HG03135 (cell line): ENCODE measurements at regions not wholly inside any gene's neighbourhood (a gene's known extent, or its start where the extent isn't known, plus 50 kb on each side); places are given as distances from the start of the nearest gene placed in this dataset.
"Not testable (repeated sequence)": the region's sequence is repeated elsewhere in the genome, so short reads cannot be mapped to it uniquely, and the experiment has no call there.

ENCODE experiments used
- ATAC-seq: cut with Tn5 transposase; IDR thresholded peaks from one replicate; pipeline ENCODE4 v1.9.1; 2021; ENCODE audit warnings: mild to moderate bottlenecking, moderate library complexity; ENCODE audit not compliant: unreplicated experiment

DNA sequence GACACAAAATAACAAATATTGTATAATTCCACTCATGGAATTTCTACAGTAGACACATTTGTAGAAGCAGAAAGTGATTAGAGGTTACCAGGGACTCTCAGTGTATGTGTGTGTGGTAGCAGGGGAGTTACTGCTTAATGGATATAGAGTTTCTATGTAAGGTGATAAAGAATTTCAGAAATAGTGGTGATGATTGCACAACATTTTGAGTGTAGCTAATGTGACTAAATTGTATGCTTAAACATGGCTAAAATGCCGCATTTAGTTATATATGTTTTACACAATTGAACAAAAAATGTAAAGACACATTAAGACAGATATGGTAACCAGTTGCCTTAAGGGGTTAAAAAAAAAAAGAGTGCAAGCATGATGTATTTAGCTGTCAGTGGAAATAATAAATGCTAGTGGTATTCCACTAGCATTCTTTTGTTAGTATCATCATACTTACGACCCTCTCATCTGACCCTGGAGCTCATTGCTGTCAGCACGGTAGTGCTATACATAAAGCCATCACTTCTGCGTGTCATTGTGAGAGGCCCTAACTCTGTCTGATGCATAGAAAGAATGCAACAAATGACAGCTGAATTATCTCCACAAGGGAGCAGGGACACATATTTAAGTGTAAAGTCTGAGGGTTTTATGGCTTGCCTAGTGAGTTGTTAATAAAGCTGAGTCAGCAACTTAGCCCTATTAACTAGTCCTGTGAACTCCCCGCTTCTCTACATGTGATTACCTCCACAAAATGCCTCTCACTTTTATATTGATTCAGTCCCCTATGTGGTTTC is 134.1 kb upstream of the RXFP2 start:
- no peak for ATAC-seq

DNA sequence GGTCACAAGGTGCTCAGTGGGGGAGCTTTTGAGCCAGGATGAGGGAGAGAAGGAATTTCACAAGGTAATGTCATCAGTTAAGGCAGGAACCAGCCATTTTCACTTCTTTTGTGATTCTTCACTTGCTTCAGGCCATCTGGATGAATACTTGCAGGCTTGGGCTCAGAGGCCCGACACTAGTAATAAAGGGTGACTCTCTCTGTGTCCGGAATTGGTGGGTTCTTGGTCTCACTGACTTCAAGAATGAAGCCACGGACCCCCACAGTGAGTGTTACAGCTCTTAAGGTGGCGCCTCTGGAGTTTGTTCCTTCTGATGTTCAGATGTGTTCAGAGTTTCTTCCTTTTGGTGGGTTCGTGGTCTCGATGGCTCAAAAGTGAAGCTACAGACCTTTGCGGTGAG is 131.8 kb upstream of the RXFP2 start:
- not testable (repeated sequence) for ATAC-seq

DNA sequence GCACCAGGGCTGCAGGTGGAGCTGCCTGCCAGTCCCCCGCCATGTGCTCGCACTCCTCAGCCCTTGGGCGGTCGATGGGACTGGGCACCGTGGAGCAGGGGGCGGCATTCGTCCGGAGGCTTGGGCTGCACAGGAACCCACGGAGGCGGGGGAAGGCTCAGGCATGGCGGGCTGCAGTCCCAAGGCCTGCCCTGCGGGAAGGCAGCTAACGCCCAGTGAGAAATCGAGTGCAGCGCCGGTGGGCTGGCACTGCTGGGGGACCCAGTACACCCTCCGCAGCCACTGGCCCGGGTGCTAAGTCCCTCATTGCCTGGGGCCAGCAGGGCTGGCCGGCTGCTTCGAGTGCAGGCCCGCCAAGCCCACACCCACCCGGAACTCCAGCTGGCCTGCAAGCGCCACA is 130.5 kb upstream of the RXFP2 start:
- not testable (repeated sequence) for ATAC-seq

DNA sequence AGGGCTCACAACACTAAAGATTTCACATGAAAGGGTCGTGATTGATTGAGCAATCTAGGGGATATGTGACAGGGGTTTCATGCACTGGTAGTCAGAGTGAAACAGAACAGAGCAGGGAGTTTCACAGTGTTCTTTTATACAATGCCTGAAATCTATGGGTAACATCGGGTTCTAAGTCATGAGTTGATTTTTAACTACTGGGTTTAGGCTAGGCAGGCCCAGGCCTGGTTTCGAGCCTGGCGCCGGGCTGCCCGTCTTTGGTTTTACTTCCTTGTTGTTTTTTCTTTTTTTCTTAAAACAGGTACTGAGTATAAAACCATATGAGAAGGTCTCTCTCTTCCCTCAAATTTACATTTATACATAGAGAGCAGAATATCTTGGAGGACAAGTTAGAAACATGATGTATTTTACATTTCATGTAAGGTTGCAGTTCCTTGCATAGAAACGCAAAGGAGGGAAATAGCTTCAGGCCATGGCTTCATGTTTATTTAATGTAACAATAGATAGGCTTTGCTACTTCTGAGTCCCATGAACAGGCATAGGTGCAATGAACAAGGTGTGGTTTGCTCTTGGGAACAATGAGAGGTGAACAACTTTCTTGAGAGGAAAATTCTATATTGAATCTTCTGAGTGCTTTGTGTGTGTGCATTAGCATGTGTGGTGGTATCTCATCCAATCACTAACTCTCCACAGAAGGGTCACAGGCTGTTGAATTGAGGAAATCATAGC is 128.9 kb upstream of the RXFP2 start:
- ATAC-seq: no peak

- ATAC-seq: no peak
Observed at GRCh38 chr13:31611214-31611613, 128.1 kb upstream of the RXFP2 start.

GRCh38 chr13:31614073-31614472 is 125.3 kb upstream of the RXFP2 start:
- ATAC-seq: no peak

- no peak for ATAC-seq
Observed at GRCh38 chr13:31614704-31615103, 124.6 kb upstream of the RXFP2 start.

DNA sequence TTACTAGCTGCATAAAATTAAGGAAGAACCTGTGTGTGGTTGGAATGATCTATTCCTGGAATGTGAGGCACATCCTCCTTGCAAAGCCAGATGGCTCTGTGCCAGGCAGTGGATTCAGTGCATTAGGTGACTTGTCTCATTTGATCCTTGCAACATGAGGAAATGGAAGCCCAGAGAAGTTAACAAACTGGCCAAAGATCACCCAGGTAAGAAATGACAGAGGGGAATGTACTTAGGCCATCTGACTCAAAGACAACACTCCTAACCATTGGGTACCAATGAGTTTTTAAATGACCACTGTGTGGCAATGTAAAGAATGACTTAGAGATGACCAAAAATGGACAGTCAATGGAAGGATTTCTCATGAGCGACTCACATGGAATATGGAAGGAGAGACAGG is 114.2 kb upstream of the RXFP2 start:
- ATAC-seq: no peak

GRCh38 chr13:31627097-31627845 is 112.1 kb upstream of the RXFP2 start:
- ATAC-seq: no peak

GRCh38 chr13:31629085-31629780 is 110.1 kb upstream of the RXFP2 start:
- ATAC-seq: no peak

DNA sequence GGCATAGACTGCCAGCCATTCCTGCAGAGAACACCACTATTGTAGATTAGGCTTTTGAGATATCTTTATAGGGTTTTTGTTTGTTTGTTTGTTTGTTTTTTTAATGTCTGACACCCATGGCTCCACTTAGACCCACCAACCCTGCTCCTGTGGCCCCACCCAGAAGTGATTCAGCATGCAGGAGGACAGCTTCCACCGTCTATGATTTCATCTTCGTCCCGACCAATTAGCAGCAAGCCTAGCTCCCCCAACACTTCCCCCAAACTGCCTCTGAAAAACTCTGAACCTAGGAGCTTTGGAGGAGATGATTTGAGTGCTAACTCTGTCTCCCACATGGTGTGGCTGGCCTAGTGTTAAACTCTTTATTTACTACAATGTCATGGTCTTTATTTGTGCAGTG is 108.3 kb upstream of the RXFP2 start:
- no peak for ATAC-seq

- no peak for ATAC-seq
Observed at GRCh38 chr13:31631746-31632145, 107.6 kb upstream of the RXFP2 start.

- ATAC-seq: no peak
Observed at GRCh38 chr13:31638577-31638976, 100.7 kb upstream of the RXFP2 start.

DNA sequence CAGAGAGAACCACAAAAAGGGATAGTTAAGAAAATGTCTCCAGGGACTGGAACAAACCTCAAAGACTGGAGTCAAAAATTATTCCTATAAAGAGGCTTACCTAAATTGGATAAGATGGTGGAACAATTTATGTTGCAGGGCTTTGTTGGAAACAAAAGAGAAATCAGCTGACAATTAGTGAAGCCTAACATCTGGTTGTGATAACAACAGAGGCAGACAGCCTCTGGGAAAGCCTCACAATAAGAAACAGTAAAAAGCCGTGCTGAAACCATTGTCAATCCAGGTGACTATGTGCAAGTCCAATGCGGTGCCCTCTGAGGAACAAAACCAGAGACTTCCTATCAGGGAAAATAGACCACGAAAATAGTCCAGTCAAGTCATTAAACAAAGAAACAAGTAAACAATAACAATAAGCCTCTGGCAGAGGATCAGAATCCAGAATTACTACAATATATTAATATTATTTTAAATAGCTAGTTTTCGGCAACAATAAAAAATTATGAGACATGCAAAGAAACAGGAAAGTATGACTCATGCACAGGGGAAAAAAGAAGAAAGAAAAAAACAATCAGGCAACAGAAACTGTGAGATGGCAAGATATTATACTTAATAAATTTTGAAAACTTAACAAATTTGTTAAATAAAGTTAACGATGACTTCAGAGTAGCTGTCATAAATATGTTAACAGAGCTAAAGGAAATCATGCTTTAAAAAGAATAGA is 99.7 kb upstream of the RXFP2 start:
- no peak for ATAC-seq

DNA sequence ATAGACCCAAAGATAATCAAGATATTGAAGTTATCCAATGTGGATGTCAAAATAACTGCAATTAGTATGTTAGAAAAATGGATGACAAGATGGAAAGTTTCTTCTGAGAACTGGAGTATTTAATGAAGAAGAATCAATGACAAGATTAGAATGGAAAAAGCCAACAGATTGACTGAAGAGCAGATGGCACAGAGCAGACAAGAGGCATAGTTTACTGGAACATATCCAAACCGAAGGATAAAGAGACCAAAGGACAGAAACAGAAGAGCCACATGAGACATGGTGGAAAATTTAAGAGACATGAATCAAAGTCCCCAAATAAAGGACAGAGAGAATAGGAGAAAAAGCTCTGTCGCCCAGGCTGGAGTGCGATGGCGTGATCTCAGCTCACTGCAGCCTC is 89.6 kb upstream of the RXFP2 start:
- no peak for ATAC-seq

- no peak for ATAC-seq
Observed at GRCh38 chr13:31653730-31654129, 85.6 kb upstream of the RXFP2 start.

DNA sequence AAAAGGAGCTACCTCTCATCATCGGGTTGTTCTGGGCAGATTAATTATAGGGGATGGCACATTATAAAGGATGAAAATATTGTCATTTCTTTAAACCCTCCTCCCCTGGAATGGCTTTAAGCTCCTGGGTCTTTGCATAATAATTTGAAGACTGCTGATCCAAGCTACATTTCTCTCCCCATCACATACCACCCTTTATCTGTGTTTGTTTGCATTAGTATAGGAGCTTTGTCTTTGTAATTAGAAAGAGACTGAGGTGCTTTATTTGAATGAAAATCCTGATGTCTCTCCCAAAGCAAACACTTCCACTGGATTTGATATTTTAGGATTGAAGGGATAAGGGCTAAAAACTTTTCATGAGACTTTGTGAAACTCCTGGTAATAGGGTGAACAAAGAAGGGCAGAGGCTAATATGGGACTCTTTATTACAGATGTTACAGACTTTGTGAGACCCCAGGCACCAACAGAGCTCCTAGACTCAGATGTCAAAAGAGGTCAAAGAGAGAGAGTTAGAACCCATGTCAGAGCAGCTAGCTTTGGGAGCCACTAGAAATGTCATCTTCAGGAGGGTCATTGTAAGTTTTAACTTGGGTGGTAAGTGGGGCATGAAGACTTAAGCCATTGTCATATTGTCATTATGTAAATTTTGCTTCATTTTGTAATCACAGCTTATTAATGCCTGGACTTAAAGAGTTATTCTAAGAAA is 75.3 kb upstream of the RXFP2 start:
- ATAC-seq: no peak

DNA sequence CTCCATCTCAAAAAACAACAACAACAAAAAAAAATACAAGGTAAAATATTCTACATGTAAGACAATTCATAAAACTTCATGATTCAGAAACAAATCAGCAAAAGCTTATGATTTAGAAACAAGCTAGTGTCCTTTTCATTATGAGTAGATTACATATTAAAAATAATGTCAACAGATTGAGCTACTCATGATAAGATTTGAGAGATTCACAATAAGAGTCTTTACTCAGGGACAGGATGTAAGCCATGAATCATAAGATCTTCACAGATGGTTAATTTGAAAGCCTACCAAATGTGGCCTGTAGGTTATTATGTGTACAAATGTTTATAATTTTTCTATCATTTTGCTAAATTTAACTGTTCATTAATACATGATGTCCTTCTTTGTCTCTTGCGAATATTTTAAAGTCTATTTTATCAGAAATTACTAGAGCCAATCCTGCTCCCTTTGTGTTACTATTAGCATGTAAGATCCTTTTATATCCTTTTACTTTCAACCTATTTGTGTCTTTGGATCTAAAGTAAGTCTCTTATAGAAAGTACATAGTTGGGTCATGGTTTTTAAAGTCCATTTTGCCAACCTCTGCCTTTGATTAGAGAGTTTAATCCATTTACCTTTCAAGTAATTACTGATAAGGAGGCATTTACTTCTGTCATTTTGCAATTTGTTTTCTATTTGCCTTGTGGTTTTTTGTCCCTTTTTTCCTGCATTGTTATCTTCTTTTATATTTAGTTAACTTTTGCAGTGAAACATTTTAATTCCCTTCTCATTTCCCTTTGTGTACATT is 68.3 kb upstream of the RXFP2 start:
- no peak for ATAC-seq

DNA sequence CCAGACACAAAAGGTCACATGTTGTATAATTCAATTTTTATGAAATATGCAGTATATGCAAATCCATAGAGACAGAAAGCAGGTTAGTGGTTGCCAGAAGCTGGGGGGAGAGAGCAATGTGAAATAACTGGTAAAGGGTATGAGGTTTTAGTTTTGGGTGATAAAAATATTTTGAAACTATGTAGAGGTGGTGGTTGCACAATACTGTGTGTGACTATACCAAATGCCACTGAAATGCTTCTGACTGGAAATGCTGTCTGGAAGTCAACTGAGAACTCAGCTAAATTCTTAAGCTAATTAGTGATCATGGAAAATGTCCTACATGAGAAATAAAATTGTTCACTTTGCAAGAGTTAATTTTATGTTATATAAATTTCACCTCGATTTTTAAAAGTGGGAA is 65.3 kb upstream of the RXFP2 start:
- ATAC-seq: no peak
